SK-N-SH (cell line): ENCODE measurements at regions not wholly inside any gene's neighbourhood (a gene's known extent, or its start where the extent isn't known, plus 50 kb on each side); places are given as distances from the start of the nearest gene placed in this dataset.

ENCODE experiments used
- CTCF ChIP-seq: fragments of 200-600 bp; sonication (generic); IDR thresholded peaks from 2 replicates; pipeline ENCODE4 v1.6.1; 2017; ENCODE audit warnings: antibody characterized with exemption, mild to moderate bottlenecking, moderate library complexity
- EZH2phosphoT487 ChIP-seq: fragments of 200-600 bp; sonication (generic); IDR thresholded peaks from 2 replicates; pipeline ENCODE4 v1.6.1; 2017; ENCODE audit warnings: low read depth, mixed run types, mild to moderate bottlenecking, antibody characterized with exemption, moderate library complexity, borderline replicate concordance
- FOXM1 ChIP-seq: IDR thresholded peaks from 2 replicates; pipeline ENCODE4 v1.4.0; 2012; ENCODE audit warnings: low read depth, mild to moderate bottlenecking
- GABPA ChIP-seq: IDR thresholded peaks from 2 replicates; pipeline ENCODE4 v1.4.0; 2012; ENCODE audit warnings: low read depth, mild to moderate bottlenecking
- MAX ChIP-seq: IDR thresholded peaks from 2 replicates; pipeline ENCODE4 v1.4.0; 2012; ENCODE audit warnings: low read depth
- SMC3 ChIP-seq: IDR thresholded peaks from 2 replicates; pipeline ENCODE4 v1.6.1; 2012; ENCODE audit warnings: low read depth, low read length, improper control_type of control experiment
- TCF12 ChIP-seq: IDR thresholded peaks from 2 replicates; pipeline ENCODE4 v1.4.0; 2012
- YY1 ChIP-seq: IDR thresholded peaks from 2 replicates; pipeline ENCODE4 v1.4.0; 2012; ENCODE audit warnings: low read depth, mild to moderate bottlenecking

- TF ChIP-seq TCF12 (no peak), FOXM1 (no peak), CTCF (no peak), GABPA (no peak), EZH2phosphoT487 (no peak), MAX (no peak), SMC3 (no peak), YY1 (no peak)
Measured at GRCh38 chr15:47039225-47039624, 678.1 kb upstream of the SEMA6D start.
